ENCODE measurements at regions not wholly inside any gene's neighbourhood (a gene's known extent, or its start where the extent isn't known, plus 50 kb on each side); places are given as distances from the start of the nearest gene placed in this dataset.

GRCh38 chr1:187870552-187870951 is 1041.8 kb downstream of the PLA2G4A start:
- Histone ChIP-seq H2AFZ (ENCODE audit: low read length) (no peak overlapping the region), H3K9me3 (replicated peaks; ENCODE audit: insufficient read depth, low read length) (no peaks in the 10 kb centered on the region), H3K9me2 (replicated peaks; ENCODE audit: insufficient read depth, low read length) (no peaks in the 10 kb centered on the region), H3K36me3 (replicated peaks; ENCODE audit: insufficient read depth, low read length) (no peaks in the 10 kb centered on the region), H4K20me1 (ENCODE audit: insufficient read depth, low read length) (no peaks in the 10 kb centered on the region), H3K27me3 (replicated peaks; ENCODE audit: insufficient read depth, low read length) (no peaks in the 10 kb centered on the region), H3K9ac (ENCODE audit: low read length) (no peak overlapping the region), H3K27ac (ENCODE audit: low read length) (no peak overlapping the region), H3K79me2 (ENCODE audit: low read length) (no peaks in the 10 kb centered on the region), H3K4me3 (ENCODE audit: low read length) (no peak overlapping the region), H3F3A (ENCODE audit: insufficient read depth, low read length) (no peaks in the 10 kb centered on the region), H3K4me2 (ENCODE audit: low read depth, low read length) (no peak overlapping the region), H3K4me1 (ENCODE audit: low read length) (no peaks in the 10 kb centered on the region)
- TF ChIP-seq EZH2phosphoT487 (IDR thresholded peaks at IDR 0.05; ENCODE audit: low read length) (no peak), EZH2 (optimal IDR thresholded peaks at IDR 0.05; ENCODE audit: low read depth, low read length) (no peak), CTCF (IDR thresholded peaks at IDR 0.05; ENCODE audit: low read length) (no peak)
- DNase-seq, result no peak

- Histone ChIP-seq H3K27me3 (replicated peaks; ENCODE audit: insufficient read depth, low read length) (no peaks in the 10 kb centered on the region), H3K9ac (ENCODE audit: low read length) (no peak overlapping the region), H3K4me2 (ENCODE audit: low read depth, low read length) (no peak overlapping the region), H2AFZ (ENCODE audit: low read length) (no peak overlapping the region), H3K9me3 (replicated peaks; ENCODE audit: insufficient read depth, low read length) (no peaks in the 10 kb centered on the region), H3K9me2 (replicated peaks; ENCODE audit: insufficient read depth, low read length) (no peaks in the 10 kb centered on the region), H3K4me3 (ENCODE audit: low read length) (no peak overlapping the region), H3K4me1 (ENCODE audit: low read length) (no peaks in the 10 kb centered on the region), H3F3A (ENCODE audit: insufficient read depth, low read length) (no peaks in the 10 kb centered on the region), H3K79me2 (ENCODE audit: low read length) (no peaks in the 10 kb centered on the region), H3K27ac (ENCODE audit: low read length) (no peak overlapping the region), H3K36me3 (replicated peaks; ENCODE audit: insufficient read depth, low read length) (no peaks in the 10 kb centered on the region), H4K20me1 (ENCODE audit: insufficient read depth, low read length) (no peaks in the 10 kb centered on the region)
- DNase-seq, result no peak
- TF ChIP-seq EZH2 (optimal IDR thresholded peaks at IDR 0.05; ENCODE audit: low read depth, low read length) (no peak), EZH2phosphoT487 (IDR thresholded peaks at IDR 0.05; ENCODE audit: low read length) (no peak), CTCF (IDR thresholded peaks at IDR 0.05; ENCODE audit: low read length) (no peak)
Measured at GRCh38 chr1:187871177-187871845, 1042.6 kb downstream of the PLA2G4A start.

GRCh38 chr1:187872550-187872949 is 1043.8 kb downstream of the PLA2G4A start:
- DNase-seq, result no peak
- H3K36me3 ChIP-seq (replicated peaks; ENCODE audit: insufficient read depth, low read length), result no peaks in the 10 kb centered on the region
- no peak overlapping the region for H3K4me3 ChIP-seq (ENCODE audit: low read length)
- no peak overlapping the region for H3K27ac ChIP-seq (ENCODE audit: low read length)
- H3K9me3 ChIP-seq (replicated peaks; ENCODE audit: insufficient read depth, low read length), result no peaks in the 10 kb centered on the region
- H3K4me1 ChIP-seq (ENCODE audit: low read length), result no peaks in the 10 kb centered on the region
- no peaks in the 10 kb centered on the region for H3K27me3 ChIP-seq (replicated peaks; ENCODE audit: insufficient read depth, low read length)
- no peaks in the 10 kb centered on the region for H3K9me2 ChIP-seq (replicated peaks; ENCODE audit: insufficient read depth, low read length)
- no peaks in the 10 kb centered on the region for H3F3A ChIP-seq (ENCODE audit: insufficient read depth, low read length)
- no peak overlapping the region for H3K4me2 ChIP-seq (ENCODE audit: low read depth, low read length)
- no peak overlapping the region for H3K9ac ChIP-seq (ENCODE audit: low read length)
- TF ChIP-seq EZH2 (optimal IDR thresholded peaks at IDR 0.05; ENCODE audit: low read depth, low read length) (no peak), EZH2phosphoT487 (IDR thresholded peaks at IDR 0.05; ENCODE audit: low read length) (no peak), CTCF (IDR thresholded peaks at IDR 0.05; ENCODE audit: low read length) (no peak)
- H2AFZ ChIP-seq (ENCODE audit: low read length), result no peak overlapping the region
- no peaks in the 10 kb centered on the region for H4K20me1 ChIP-seq (ENCODE audit: insufficient read depth, low read length)
- H3K79me2 ChIP-seq (ENCODE audit: low read length), result no peaks in the 10 kb centered on the region

All from MM.1S (cell line).